Neural progenitor cell (in vitro differentiated cells): ENCODE measurements at regions not wholly inside any gene's neighbourhood (a gene's known extent, or its start where the extent isn't known, plus 50 kb on each side); places are given as distances from the start of the nearest gene placed in this dataset.

Source experiments
- EZH2 ChIP-seq: fragments of 200-600 bp; sonication (generic); IDR thresholded peaks from 2 replicates; pipeline ENCODE4 v1.6.1; 2017; ENCODE audit warnings: antibody characterized with exemption, mild to moderate bottlenecking, moderate library complexity
- TF ChIP-seq, protein P1 (sequence below): fragments of 200-600 bp; sonication (generic); IDR thresholded peaks from 2 replicates; pipeline ENCODE4 v1.5.1; 2017; ENCODE audit warnings: antibody characterized with exemption, mild to moderate bottlenecking

DNA sequence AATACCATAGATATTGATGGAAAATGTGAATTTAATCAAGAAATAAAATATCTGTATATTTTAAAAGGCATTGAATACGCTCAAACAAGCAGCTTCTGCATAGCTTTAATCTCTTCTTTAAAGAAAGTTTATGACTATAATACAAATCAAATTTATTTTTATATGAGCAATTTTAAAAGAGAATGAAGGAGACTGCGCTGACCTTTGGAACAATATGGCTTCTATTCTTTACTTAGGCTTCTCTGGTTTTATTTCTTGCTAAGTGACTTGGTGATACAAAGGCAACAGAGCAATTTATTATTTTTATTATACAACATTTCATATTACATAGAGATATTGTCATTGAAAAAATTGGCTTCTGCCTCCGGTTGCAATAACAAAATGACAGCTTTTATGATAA lies 776.7 kb downstream of the TBC1D32 start:
- TF ChIP-seq EZH2 = no peak
- TF ChIP-seq, protein P1, sequence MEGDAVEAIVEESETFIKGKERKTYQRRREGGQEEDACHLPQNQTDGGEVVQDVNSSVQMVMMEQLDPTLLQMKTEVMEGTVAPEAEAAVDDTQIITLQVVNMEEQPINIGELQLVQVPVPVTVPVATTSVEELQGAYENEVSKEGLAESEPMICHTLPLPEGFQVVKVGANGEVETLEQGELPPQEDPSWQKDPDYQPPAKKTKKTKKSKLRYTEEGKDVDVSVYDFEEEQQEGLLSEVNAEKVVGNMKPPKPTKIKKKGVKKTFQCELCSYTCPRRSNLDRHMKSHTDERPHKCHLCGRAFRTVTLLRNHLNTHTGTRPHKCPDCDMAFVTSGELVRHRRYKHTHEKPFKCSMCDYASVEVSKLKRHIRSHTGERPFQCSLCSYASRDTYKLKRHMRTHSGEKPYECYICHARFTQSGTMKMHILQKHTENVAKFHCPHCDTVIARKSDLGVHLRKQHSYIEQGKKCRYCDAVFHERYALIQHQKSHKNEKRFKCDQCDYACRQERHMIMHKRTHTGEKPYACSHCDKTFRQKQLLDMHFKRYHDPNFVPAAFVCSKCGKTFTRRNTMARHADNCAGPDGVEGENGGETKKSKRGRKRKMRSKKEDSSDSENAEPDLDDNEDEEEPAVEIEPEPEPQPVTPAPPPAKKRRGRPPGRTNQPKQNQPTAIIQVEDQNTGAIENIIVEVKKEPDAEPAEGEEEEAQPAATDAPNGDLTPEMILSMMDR = no peak
